LNCaP clone FGC (cell line): ENCODE measurements at regions not wholly inside any gene's neighbourhood (a gene's known extent, or its start where the extent isn't known, plus 50 kb on each side); places are given as distances from the start of the nearest gene placed in this dataset.

Experiments used
- DNase-seq: peaks from one replicate; pipeline ENCODE4 v3.0.0-alpha.2; 2011; ENCODE audit warnings: low read depth
- H3K4me3 ChIP-seq: 2 replicates; pipeline ENCODE4 v1.5.1; 2011; ENCODE audit warnings: mild to moderate bottlenecking, low read depth, low read length, control low read depth
- TF ChIP-seq, protein P1 (sequence below): IDR thresholded peaks from 2 replicates; pipeline ENCODE4 v1.5.1; 2012; ENCODE audit warnings: mild to moderate bottlenecking; ENCODE audit not compliant: control insufficient read depth, insufficient read depth; ENCODE audit errors: extremely low read depth

DNA sequence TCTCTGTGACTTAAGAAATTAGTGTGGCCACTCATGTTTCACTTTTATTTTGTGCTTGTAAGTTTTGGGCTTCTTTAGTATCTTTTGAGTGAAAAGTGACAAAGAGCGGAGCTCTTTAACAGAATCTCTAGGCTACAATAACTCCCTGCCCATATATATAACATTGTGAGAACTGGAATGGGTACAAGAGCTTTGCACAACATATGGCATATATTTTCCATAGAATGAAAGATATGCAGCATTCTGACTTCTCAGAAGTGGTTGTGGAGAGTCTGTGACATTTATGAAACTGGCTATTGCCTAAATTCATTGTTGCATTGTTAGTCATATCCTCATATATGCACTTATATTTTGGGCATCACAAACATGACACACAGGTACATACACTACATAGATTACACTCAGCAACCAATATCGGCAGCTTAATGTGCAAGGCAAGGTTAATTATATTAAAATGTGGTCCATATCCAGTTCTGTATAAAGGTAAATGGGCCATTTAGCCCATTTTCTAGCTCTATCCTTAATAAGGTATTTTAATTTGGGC, 1148.2 kb downstream of the FAM181B start:
- TF ChIP-seq, protein P1, sequence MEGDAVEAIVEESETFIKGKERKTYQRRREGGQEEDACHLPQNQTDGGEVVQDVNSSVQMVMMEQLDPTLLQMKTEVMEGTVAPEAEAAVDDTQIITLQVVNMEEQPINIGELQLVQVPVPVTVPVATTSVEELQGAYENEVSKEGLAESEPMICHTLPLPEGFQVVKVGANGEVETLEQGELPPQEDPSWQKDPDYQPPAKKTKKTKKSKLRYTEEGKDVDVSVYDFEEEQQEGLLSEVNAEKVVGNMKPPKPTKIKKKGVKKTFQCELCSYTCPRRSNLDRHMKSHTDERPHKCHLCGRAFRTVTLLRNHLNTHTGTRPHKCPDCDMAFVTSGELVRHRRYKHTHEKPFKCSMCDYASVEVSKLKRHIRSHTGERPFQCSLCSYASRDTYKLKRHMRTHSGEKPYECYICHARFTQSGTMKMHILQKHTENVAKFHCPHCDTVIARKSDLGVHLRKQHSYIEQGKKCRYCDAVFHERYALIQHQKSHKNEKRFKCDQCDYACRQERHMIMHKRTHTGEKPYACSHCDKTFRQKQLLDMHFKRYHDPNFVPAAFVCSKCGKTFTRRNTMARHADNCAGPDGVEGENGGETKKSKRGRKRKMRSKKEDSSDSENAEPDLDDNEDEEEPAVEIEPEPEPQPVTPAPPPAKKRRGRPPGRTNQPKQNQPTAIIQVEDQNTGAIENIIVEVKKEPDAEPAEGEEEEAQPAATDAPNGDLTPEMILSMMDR: no peak
- DNase-seq: no peak
- no peak overlapping the region for H3K4me3 ChIP-seq

GRCh38 chr11:81579339-81579738, 1154.3 kb downstream of the FAM181B start:
- TF ChIP-seq, protein P1: no peak
- H3K4me3 ChIP-seq: no peak overlapping the region
- no peak for DNase-seq

DNA sequence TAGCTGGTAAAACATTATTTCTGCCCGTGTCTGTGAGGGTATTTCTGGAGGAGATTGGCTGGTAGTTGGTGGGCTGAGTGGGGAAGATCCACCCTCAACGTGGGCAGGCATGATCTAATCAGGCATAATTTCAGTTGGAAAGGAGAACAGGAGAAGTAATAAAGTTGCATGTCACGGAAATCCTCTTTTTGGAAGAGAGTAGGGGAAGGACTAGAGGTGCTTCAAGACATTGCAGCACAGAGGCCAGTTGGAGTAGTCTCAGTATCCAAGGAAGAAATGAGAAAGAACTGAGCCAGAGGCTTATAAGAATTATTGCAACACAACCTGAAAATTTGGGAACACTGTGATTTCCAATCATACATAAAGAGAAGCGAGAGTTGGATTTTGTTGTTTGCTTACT, 1155.1 kb downstream of the FAM181B start:
- TF ChIP-seq, protein P1: no peak
- DNase-seq: no peak
- no peak overlapping the region for H3K4me3 ChIP-seq

DNA sequence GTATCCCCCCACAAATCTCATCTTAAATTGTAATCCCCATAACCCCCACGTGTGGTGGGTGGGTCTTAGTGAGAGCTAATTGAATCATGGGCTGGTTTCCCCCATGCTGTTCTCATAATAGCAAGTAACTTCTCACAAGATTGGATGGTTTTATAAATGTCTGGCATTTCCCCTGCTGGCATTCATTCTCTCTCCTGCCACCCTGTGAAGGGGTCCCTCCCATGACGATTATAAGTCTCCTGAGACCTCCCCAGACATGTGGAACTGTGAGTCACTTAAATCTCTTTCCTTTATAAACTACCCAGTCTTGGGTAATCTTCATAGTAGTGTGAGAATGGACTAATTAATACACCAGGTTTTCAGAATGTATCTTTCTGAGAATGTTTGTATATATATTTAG, 1159.4 kb downstream of the FAM181B start:
- DNase-seq: no peak
- TF ChIP-seq, protein P1: no peak

DNA sequence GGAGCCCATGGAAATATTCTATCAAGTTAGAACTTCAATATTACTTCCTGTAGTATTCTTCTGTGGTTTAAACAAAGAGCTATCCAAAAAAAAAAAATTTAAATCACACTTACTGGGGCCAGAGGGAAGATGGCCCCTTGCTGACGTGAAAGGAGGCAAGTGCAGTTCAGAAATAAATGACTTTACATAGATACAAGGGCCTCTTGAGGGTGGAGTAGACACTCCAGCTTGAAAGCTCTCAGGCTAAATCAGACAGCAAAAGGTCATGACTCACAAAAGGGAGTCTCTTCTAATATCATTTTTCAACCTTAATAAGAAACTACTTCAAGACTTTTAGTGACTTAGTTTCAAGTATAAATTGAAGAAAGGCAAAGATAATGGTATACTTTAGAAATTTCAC, 1160.3 kb downstream of the FAM181B start:
- DNase-seq: no peak
- TF ChIP-seq, protein P1: no peak
- H3K4me3 ChIP-seq: no peak overlapping the region

More for the DNA sequence above, 1159.4 kb downstream of the FAM181B start:
- H3K4me3 ChIP-seq: no peak overlapping the region

DNA sequence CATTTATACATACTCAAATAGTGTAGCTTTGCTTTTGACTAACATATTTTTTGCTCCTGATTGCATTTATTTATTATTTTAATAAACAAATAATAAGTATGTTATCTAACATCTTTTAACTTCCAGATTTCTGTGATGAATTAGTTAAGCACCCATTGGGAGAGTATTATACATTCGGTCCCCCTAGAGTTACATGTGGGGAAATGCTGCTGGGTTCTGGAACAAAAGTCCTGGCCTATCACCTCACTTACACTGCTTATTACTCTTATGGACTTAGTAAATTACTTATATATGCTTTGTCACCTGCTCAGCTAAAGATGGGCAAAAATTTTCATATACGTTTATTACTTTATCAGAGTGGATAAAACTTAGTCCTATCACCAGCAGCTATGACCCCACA, 1163.0 kb downstream of the FAM181B start:
- no peak for DNase-seq
- TF ChIP-seq, protein P1: no peak
- no peak overlapping the region for H3K4me3 ChIP-seq

DNA sequence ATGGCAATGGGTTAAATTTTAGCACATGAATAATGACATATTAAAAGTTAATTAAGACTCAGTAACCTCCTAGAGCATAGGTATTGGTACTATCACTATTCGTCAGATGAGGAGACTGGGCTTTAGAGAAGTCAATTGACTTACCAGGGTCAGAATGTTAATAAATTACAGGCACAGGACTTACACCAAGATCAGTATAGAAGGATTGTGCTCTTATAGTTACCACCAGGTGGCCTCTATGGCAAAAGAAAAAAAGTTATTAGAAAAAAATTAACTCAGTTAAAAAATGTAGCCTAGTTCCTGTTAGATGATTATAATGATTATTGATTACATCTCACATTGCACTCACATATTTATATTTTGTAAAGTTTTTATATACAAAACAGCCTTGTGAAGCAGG, 1163.7 kb downstream of the FAM181B start:
- TF ChIP-seq, protein P1: 0 out of 2 replicates have a peak, but pooled peaks have one; percentile 5
- no peak for DNase-seq
- no peak overlapping the region for H3K4me3 ChIP-seq
